Suppressor macrophage treated with lipopolysaccharide for 4 hours (primary cell): ENCODE measurements at regions not wholly inside any gene's neighbourhood (a gene's known extent, or its start where the extent isn't known, plus 50 kb on each side); places are given as distances from the start of the nearest gene placed in this dataset.

Experiments
- DNase-seq: peaks from one replicate; pipeline ENCODE4 v3.0.0-alpha.2; 2020

DNA sequence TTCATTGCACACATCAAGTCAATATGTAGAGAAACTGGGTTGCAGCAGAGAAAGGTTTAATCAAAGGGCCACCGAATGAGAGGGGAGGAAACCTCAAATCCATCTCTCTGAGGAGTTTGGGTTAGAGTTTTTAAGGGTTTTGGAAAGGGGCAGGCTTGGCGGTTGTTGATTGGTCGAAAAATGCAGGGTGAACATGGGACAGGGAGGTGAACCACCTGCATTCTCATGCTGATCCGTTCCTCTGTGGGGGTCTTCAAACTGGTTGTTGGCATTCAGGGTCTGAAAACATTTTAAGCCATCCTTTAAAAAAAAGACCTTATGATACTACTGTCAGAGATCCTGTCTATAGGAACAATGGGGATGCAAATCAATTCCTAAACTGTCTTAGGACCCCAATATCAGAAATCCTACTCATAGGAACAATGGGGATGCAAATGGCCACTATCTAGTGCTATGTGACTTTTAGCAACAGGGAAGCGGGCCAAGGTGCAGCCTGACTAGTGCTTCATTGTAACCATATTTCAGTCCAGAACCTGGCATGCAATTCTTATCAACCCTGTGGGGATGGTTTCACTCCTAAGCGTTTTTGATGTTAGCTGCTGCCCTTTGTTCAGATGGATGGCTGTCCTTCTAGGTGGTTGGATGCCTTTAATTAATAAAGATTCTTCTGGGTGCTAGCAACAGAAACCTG lies 120.1 kb upstream of the MGAT5 start:
- no peak for DNase-seq

GRCh38 chr2:134134313-134134706 lies 119.6 kb upstream of the MGAT5 start:
- DNase-seq, result no peak

DNA sequence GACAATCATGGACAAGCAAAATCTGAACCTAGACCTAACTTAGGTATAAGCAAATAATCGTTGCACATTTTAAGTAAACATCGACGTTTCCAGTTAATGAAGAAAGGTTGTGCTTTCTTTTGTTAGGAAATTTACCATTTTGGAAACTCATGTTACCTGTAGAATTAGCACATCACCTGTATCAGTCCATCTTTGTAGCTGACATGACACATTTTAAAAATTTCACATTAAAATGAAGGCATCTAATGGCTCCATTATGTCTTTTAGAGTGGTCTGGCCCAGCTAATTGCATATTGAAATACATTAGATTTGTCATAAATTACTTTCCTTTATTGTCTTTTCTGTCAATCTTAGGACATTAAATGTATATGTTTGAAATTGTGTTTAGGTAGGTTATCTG lies 119.0 kb upstream of the MGAT5 start:
- no peak for DNase-seq

DNA sequence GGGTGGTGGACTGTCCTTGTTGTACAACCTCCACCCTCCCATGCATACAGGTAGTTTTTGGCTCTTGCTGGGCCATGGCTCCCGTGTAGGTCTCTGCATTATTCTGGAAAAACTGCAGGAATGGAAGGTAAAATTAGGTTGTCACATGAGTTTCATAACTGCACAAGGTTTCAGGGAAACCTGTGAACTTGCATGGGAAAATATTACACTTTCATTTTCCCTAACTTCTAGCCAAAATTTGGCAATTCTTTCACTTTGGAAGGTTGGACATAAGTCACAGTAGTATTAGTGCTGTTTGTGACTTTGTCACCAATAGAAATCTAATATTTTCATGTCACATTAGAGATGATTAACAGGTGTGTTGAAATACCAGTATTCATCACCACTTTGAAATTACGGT lies 118.1 kb upstream of the MGAT5 start:
- DNase-seq, result peak; percentile 16

DNA sequence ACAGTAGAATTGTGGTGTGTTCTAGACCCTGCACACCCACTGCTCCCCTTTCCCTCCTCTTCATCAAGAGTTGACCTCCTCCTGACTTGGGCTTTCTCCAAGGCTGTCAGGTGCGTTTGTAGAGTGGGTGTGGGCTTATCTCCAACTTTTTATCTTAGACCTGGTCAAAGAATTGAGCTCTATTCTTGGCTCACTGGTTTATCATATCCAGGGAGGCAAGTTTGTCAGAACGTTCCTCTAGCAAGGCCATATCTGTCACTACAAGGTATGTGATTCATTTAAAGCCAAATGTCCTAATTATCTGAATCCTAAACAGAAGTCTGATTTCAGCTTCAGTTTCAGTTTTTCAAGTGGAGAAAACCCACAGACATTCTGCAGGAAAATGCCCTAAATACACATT lies 117.1 kb upstream of the MGAT5 start:
- peak; percentile 40 for DNase-seq

DNA sequence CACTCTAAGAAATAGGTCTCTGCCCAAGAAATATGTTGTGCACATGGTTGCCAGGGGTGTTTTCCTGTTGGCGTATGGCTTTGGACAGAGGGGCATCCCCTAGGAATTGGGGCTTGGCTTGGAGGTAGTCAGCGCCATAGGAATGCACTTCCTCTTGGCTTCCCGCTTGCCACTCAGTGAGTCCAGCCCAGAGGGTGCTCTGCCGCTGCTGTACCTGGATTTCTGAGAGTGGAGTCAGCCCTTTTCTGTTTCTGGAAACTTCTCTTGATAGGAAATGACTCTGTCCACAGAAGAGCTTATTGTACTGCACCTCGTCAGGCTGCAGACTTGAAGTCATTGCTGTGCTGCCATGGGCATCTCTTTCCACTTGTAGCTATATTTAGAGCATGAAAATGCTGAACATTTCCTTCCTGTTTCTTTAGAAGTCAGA lies 116.7 kb upstream of the MGAT5 start:
- DNase-seq, result peak; percentile 56

- no peak for DNase-seq
These were observed 115.8 kb upstream of the MGAT5 start for GRCh38 chr2:134138115-134138514.

GRCh38 chr2:134139611-134140010 lies 114.3 kb upstream of the MGAT5 start:
- DNase-seq, result no peak

GRCh38 chr2:134140251-134140661 lies 113.6 kb upstream of the MGAT5 start:
- DNase-seq, result no peak

DNA sequence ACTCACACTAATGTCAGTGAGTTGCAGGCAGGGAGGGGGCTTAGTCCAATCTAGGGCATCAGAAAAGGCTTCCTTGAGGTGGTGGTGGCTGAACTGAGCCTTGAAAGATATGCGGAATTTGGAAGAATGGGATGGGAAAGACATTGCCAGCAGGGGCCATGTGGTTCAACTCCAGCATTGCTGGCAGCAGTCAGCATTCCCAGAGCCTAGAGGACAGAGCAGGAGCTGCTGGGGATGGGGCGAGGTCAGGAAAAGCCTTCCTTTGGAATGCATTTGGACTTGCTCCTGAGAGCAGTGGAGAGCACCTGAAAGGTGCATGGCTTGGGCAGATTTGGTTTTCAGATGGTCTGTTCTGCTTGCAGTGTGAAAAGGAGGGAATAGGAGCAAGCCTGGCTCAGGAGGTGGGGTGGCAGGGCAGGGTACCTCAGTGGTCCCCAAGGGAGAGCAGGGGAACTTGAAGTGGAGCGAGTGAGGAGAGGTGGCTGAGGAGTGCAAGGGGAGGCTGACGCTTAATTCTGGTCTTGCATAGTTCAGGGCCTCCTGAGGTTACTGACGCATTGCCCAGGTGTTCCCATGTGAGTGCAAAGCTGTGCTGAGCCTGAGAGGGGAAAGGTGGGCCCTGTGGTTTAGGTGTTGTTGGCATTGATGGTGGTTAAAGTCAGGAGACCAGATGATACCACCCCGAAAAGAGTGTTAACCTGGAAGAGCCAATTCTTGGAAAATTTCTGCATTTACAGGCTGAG lies 112.1 kb upstream of the MGAT5 start:
- no peak for DNase-seq

DNA sequence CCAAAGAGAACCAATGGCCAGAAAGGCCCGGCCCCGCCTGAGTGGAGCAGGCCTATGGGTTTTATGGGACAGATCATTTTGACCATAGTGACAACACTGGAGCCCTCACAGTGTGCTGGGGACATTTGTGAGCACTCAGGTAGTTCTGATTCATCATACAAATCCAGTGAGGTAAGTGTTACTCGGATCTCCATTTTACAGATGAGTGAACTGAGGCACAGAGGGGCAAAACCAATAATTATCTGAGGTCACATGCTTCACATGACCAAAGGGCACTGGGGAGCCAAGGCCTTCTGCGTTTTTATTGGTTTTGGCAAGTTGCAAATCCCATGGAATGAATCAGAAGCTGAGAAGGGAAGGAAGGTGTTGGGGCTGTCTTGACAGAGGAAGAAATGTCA lies 111.5 kb upstream of the MGAT5 start:
- DNase-seq, result no peak

GRCh38 chr2:134142903-134143302 lies 111.0 kb upstream of the MGAT5 start:
- DNase-seq, result no peak

- DNase-seq, result no peak
These were observed 110.3 kb upstream of the MGAT5 start for GRCh38 chr2:134143568-134143967.

DNA sequence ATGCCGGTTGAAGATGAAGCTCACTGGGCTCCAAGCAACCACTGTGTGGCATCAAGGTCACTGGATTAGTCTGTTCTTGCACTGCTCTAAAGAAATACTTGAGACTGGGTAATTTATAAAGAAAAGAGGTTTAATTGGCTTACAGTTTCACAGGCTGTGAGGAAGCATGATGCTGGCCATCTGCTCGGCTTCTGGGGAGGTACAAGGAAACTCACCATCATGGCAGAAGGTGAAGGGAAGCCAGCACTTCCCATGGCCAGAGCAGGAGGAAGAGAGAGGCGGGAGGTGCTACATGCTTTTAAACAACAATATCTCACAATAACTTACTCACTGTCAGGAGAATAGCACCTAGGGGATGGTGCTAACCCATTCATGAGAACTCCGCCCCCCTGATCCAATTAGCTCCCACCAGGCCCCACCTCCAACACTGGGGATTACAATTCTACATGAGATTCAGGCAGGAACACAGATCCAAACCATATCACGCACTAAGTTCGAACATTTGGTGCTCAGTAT lies 109.7 kb upstream of the MGAT5 start:
- DNase-seq, result no peak

- DNase-seq, result no peak
These were observed 109.2 kb upstream of the MGAT5 start for GRCh38 chr2:134144651-134145050.

GRCh38 chr2:134145519-134145918 lies 108.4 kb upstream of the MGAT5 start:
- no peak for DNase-seq

DNA sequence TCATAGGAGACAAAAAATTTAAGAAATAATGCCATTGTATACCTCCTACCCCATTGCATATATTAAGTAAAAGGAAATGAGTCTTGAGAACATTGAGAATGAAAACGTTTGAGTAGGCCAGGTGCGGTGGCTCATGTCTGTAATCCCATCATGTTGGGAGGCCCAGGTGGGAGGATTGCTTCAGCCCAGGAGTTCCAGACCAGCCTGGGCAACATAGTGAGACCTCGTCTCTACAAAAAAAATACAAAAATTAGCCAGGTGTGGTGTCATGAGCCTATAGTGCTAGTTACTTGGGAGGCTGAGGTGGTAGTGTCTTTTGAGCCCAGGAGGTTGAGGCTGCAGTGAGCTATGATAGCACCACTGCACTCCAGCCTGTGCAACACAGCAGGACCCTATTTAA lies 107.7 kb upstream of the MGAT5 start:
- no peak for DNase-seq

DNA sequence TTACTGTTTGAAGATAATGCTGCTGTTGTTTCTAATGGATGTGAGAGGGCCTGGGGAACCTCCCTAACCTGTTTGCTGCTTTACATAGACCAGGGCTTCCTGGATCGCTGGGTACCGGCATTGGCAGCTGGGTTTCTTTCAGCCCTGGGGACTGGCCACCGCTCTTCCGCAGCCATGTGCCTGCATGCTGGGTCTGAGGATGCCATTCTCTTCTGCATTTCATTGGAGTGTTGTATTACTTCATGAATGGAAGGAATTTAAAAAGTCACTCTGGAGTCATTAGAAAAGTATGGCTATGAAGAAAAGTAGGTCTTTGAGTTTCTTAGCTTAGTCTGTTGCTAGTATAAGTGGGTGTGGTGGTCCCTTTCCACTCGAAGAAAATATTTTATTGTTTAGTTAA lies 107.3 kb upstream of the MGAT5 start:
- no peak for DNase-seq

- DNase-seq, result no peak
These were observed 105.7 kb upstream of the MGAT5 start for GRCh38 chr2:134148172-134148571.

DNA sequence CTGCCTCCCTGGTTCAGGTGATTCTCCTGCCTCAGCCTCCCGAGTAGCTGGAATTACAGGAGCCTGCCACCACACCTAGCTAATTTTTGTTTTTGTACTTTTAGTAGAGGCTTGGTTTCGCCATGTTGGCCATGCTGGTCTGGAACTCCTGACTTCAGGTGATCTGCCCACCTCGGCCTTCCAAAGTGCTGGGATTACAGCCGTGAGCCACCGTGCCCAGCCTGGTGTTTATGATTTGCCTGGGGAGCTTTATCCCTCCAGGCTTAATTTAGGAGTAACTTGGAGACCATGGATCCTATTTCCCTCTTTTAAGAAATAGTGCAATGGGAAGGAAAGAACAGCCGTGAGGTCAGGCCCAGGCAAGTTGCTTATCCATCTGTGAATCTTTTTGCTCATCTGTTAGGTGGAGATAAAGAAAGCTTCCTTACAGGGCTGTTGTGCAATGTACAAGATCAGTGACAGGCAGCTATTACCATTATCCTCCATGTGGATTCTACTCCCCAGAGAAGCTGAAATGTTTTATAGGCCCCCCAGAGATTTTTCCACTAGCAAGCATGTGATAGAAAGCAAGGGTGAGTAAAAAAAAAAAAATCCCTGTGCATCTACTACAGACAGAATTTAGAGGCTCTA lies 104.9 kb upstream of the MGAT5 start:
- DNase-seq, result no peak

- no peak for DNase-seq
These were observed 104.0 kb upstream of the MGAT5 start for GRCh38 chr2:134149904-134150303.

GRCh38 chr2:134150760-134151159 lies 103.1 kb upstream of the MGAT5 start:
- no peak for DNase-seq

- peak; percentile 33 for DNase-seq
These were observed 101.5 kb upstream of the MGAT5 start for GRCh38 chr2:134152045-134153010.
